OCI-LY3 (cell line): ENCODE measurements at regions not wholly inside any gene's neighbourhood (a gene's known extent, or its start where the extent isn't known, plus 50 kb on each side); places are given as distances from the start of the nearest gene placed in this dataset.

Source experiments
- H2AFZ ChIP-seq: fragments of 200-600, 300-600 bp; shearing (Covaris generic); 2 replicates; pipeline ENCODE4 v1.6.0; 2014; ENCODE audit warnings: antibody characterized with exemption, low read depth, low read length
- H3K27ac ChIP-seq: fragments of 200-600, 300-600 bp; sonication (generic); 2 replicates; pipeline ENCODE4 v1.5.1; 2014; ENCODE audit warnings: mild to moderate bottlenecking, low read length, moderate library complexity, mixed read lengths
- H3K27me3 ChIP-seq: fragments of 200-600, 300-600 bp; sonication (generic); 2 replicates; pipeline ENCODE4 v1.6.1; 2014; ENCODE audit warnings: low read depth, low read length, mixed read lengths
- H3K36me3 ChIP-seq: fragments of 200-600, 300-600 bp; sonication (generic); replicated peaks from 2 replicates; pipeline ENCODE3; 2014; ENCODE audit warnings: low read depth, low read length, mixed read lengths
- H3K4me1 ChIP-seq: fragments of 300-600, 200-600 bp; sonication (generic); 2 replicates; pipeline ENCODE4 v1.6.1; 2014; ENCODE audit warnings: low read length, mixed read lengths
- H3K4me2 ChIP-seq: fragments of 200-600, 300-600 bp; sonication (generic); 2 replicates; pipeline ENCODE4 v1.6.1; 2014; ENCODE audit warnings: low read length, mixed read lengths
- H3K4me3 ChIP-seq: fragments of 300-600, 200-600 bp; sonication (generic); 2 replicates; pipeline ENCODE4 v1.5.1; 2014; ENCODE audit warnings: antibody characterized with exemption, mild to moderate bottlenecking, low read length, moderate library complexity
- H3K79me2 ChIP-seq: fragments of 300-600, 200-600 bp; shearing (Covaris generic); 2 replicates; pipeline ENCODE4 v1.6.1; 2014; ENCODE audit warnings: mild to moderate bottlenecking, low read length, mixed read lengths
- H3K9ac ChIP-seq: fragments of 300-600, 200-600 bp; shearing (Covaris generic); 2 replicates; pipeline ENCODE4 v1.6.0; 2014; ENCODE audit warnings: mild to moderate bottlenecking, low read length, moderate library complexity
- H3K9me3 ChIP-seq: fragments of 200-600, 300-600 bp; shearing (Covaris generic); 2 replicates; pipeline ENCODE4 v1.6.1; 2014; ENCODE audit warnings: low read length, mixed read lengths; ENCODE audit not compliant: insufficient read depth
- H4K20me1 ChIP-seq: fragments of 200-600, 300-600 bp; sonication (generic); 2 replicates; pipeline ENCODE4 v1.6.1; 2016; ENCODE audit warnings: low read length, mixed read lengths; ENCODE audit not compliant: insufficient read depth
- EZH2phosphoT487 ChIP-seq: fragments of 200-600 bp; shearing (Covaris generic); IDR thresholded peaks from 2 replicates; pipeline ENCODE4 v1.6.1; 2018; ENCODE audit warnings: antibody characterized with exemption, mixed run types, low read depth
- TF ChIP-seq, protein P1 (sequence below): fragments of 200-600, 300-600 bp; sonication (generic); IDR thresholded peaks from 2 replicates; pipeline ENCODE4 v1.5.1; 2014; ENCODE audit warnings: antibody characterized with exemption, low read length, low read depth

DNA sequence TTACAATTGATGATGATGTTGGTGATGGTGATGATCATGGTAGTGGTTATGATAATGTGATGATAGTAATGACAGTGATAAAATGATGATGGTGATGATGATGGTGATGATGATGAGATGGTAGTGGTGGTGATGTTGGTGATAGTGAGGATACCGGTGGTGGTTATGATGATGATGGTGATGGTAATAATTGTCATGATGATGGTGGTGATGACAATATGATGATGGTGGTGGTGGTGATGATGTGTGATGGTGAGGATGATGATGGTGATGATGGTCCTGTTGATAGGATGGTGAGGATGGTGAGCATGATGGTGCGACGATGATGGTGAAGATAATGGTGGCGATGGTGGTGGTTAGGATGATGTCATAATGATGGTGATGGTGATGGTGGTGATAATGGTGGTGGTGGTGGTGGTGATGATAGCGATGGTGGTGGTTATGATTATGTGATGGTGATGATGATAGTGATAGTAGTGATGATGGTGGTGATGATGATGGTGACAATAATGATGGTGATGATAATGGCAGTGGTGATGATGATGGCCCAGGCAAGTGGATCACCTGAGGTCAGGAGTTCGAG, 1129.9 kb downstream of the BRD1 start:
- Histone ChIP-seq H3K79me2 (no peaks in the 10 kb centered on the region), H3K36me3 (no peaks in the 10 kb centered on the region), H3K9me3 (no peaks in the 10 kb centered on the region), H3K4me1 (no peaks in the 10 kb centered on the region), H3K27ac (no peak overlapping the region), H3K27me3 (no peaks in the 10 kb centered on the region), H2AFZ (no peak overlapping the region), H4K20me1 (no peaks in the 10 kb centered on the region), H3K4me2 (no peak overlapping the region), H3K4me3 (no peak overlapping the region), H3K9ac (no peak overlapping the region)
- TF ChIP-seq, protein P1, sequence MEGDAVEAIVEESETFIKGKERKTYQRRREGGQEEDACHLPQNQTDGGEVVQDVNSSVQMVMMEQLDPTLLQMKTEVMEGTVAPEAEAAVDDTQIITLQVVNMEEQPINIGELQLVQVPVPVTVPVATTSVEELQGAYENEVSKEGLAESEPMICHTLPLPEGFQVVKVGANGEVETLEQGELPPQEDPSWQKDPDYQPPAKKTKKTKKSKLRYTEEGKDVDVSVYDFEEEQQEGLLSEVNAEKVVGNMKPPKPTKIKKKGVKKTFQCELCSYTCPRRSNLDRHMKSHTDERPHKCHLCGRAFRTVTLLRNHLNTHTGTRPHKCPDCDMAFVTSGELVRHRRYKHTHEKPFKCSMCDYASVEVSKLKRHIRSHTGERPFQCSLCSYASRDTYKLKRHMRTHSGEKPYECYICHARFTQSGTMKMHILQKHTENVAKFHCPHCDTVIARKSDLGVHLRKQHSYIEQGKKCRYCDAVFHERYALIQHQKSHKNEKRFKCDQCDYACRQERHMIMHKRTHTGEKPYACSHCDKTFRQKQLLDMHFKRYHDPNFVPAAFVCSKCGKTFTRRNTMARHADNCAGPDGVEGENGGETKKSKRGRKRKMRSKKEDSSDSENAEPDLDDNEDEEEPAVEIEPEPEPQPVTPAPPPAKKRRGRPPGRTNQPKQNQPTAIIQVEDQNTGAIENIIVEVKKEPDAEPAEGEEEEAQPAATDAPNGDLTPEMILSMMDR, result no peak
- TF ChIP-seq EZH2phosphoT487, result no peak

DNA sequence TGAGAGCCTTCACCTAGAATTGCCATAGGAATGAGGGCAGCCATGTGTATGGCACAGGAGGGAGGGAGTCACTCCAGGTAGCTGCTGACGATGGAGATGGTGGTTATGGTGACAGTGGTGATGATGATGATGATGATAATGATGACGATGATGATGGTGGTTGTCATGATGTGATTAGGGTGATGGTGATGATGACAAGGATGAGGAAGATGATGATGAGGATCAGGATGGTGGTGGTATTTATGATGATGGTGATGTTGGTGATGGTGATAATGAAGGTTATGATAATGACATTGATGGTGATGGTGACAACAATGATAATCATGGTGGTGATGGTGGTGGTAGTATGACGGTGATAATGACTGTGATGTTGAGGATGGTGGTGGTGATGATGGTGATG, 1130.5 kb downstream of the BRD1 start:
- no peak overlapping the region for H3K27ac ChIP-seq
- TF ChIP-seq, protein P1, result no peak
- no peak for TF ChIP-seq EZH2phosphoT487
- no peaks in the 10 kb centered on the region for H3K27me3 ChIP-seq
- no peak overlapping the region for H3K4me2 ChIP-seq
- H2AFZ ChIP-seq, result no peak overlapping the region
- no peaks in the 10 kb centered on the region for H3K79me2 ChIP-seq
- no peak overlapping the region for H3K9ac ChIP-seq
- no peak overlapping the region for H3K4me3 ChIP-seq
- H3K36me3 ChIP-seq, result no peaks in the 10 kb centered on the region
- H4K20me1 ChIP-seq, result no peaks in the 10 kb centered on the region
- no peaks in the 10 kb centered on the region for H3K9me3 ChIP-seq
- H3K4me1 ChIP-seq, result no peaks in the 10 kb centered on the region

DNA sequence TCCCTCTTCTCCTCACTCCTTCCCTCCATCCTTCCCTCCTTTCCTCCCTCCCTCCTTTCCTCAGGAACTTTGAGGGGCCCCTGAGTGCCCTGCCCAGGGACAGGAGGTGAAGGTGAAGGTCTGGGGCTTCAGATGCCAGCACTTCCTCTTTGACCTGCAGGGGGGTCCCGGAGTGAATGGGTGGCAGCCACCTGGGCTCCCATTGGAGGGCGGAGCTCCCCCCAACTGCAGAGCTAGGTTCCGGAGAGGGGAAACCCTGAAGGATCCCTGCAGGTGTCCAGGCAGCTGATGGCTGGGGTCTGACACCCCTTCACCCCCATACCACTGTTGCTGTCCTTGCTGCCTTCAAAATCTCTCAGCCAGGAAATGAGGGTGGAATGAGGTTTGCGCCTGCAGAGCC, 1131.3 kb downstream of the BRD1 start:
- Histone ChIP-seq H3K79me2 (no peaks in the 10 kb centered on the region), H2AFZ (no peak overlapping the region), H3K36me3 (no peaks in the 10 kb centered on the region), H3K4me3 (no peak overlapping the region), H4K20me1 (no peaks in the 10 kb centered on the region), H3K9ac (no peak overlapping the region), H3K4me1 (no peaks in the 10 kb centered on the region), H3K27me3 (no peaks in the 10 kb centered on the region), H3K27ac (no peak overlapping the region), H3K9me3 (no peaks in the 10 kb centered on the region), H3K4me2 (no peak overlapping the region)
- no peak for TF ChIP-seq EZH2phosphoT487
- TF ChIP-seq, protein P1, result no peak

DNA sequence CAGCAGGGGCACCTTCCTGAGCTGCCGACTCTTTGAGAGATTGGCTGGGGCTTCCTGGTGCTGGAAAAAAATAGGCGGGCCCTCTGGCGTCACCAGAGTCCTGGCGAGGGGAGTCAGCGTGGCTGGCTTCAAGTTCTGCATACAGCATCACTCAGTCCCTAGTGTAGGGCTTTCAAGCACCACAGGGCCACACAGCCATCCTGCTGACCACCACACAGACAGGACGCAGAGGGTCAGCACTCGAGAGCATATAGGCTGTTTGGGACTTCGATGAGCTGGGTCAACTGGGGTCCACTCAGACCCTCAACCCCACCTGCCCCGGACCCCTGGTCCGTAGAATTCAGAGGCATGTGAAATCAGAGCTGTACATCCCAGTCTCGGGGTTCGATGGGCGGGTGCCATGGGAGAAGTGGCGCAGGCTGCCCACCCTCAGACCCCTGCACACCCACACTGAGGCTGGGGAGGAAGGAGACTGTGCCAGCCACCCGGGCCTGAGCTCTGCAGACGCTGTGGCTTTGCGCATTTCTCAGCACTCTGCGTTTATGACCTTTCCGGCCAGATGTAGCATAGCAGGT, 1131.9 kb downstream of the BRD1 start:
- H4K20me1 ChIP-seq, result no peaks in the 10 kb centered on the region

More for the DNA sequence above, 1131.9 kb downstream of the BRD1 start:
- no peaks in the 10 kb centered on the region for H3K9me3 ChIP-seq
- H3K4me1 ChIP-seq, result no peaks in the 10 kb centered on the region
- TF ChIP-seq EZH2phosphoT487, result no peak
- TF ChIP-seq, protein P1, result no peak
- H3K4me2 ChIP-seq, result no peak overlapping the region
- H3K27ac ChIP-seq, result no peak overlapping the region
- H3K36me3 ChIP-seq, result no peaks in the 10 kb centered on the region
- no peaks in the 10 kb centered on the region for H3K27me3 ChIP-seq
- no peak overlapping the region for H3K4me3 ChIP-seq
- no peaks in the 10 kb centered on the region for H3K79me2 ChIP-seq
- H2AFZ ChIP-seq, result no peak overlapping the region
- H3K9ac ChIP-seq, result no peak overlapping the region
